IPS DF 6.9 (cell line): ENCODE measurements at regions not wholly inside any gene's neighbourhood (a gene's known extent, or its start where the extent isn't known, plus 50 kb on each side); places are given as distances from the start of the nearest gene placed in this dataset.

Experiments
- DNase-seq: peaks from one replicate; pipeline ENCODE4 v3.0.0-alpha.2; 2013; ENCODE audit warnings: low read depth, low spot score
- H3K27ac ChIP-seq: one replicate; pipeline ENCODE4 v1.5.1; 2013; ENCODE audit warnings: low read length, control low read depth
- H3K27me3 ChIP-seq: 2 replicates; pipeline ENCODE4 v1.6.1; 2013; ENCODE audit warnings: mild to moderate bottlenecking, low read length; ENCODE audit not compliant: control insufficient read depth, insufficient read depth
- H3K36me3 ChIP-seq: 2 replicates; pipeline ENCODE4 v1.6.1; 2013; ENCODE audit warnings: low read length; ENCODE audit not compliant: control insufficient read depth, insufficient read depth
- H3K4me1 ChIP-seq: 2 replicates; pipeline ENCODE4 v1.6.1; 2013; ENCODE audit warnings: low read length; ENCODE audit not compliant: control insufficient read depth, insufficient read depth
- H3K4me3 ChIP-seq: 2 replicates; pipeline ENCODE4 v1.5.1; 2013; ENCODE audit warnings: mild to moderate bottlenecking, low read length
- H3K9me3 ChIP-seq: 2 replicates; pipeline ENCODE4 v1.6.1; 2013; ENCODE audit warnings: low read length, inconsistent platforms; ENCODE audit not compliant: control insufficient read depth, insufficient read depth

GRCh38 chr15:88752951-88753350, 50.3 kb upstream of the ACAN start:
- no peaks in the 10 kb centered on the region for H3K27me3 ChIP-seq
- no peaks in the 10 kb centered on the region for H3K4me1 ChIP-seq
- DNase-seq, result no peak
- no peak overlapping the region for H3K4me3 ChIP-seq
- no peaks in the 10 kb centered on the region for H3K36me3 ChIP-seq
- no peaks in the 10 kb centered on the region for H3K9me3 ChIP-seq
- no peak overlapping the region for H3K27ac ChIP-seq
